Hepatic stellate cell (primary cell): ENCODE measurements at regions not wholly inside any gene's neighbourhood (a gene's known extent, or its start where the extent isn't known, plus 50 kb on each side); places are given as distances from the start of the nearest gene placed in this dataset.
"Not testable (repeated sequence)": the region's sequence is repeated elsewhere in the genome, so short reads cannot be mapped to it uniquely, and the experiment has no call there.

ENCODE experiments used
- DNase-seq: peaks from one replicate; pipeline ENCODE4 v3.0.0; 2011; ENCODE audit warnings: low spot score

- DNase-seq, result peak; percentile 14
These were observed 60.0 kb upstream of the BANK1 start for GRCh38 chr4:101730291-101731117.

- no peak for DNase-seq
These were observed 63.3 kb upstream of the BANK1 start for GRCh38 chr4:101727238-101727637.

GRCh38 chr4:101724093-101724492, 66.4 kb upstream of the BANK1 start:
- no peak for DNase-seq

GRCh38 chr4:101718810-101719209, 71.7 kb upstream of the BANK1 start:
- no peak for DNase-seq

GRCh38 chr4:101711590-101712260, 78.8 kb upstream of the BANK1 start:
- DNase-seq, result no peak

GRCh38 chr4:101710806-101711205, 79.7 kb upstream of the BANK1 start:
- no peak for DNase-seq

- no peak for DNase-seq
These were observed 82.1 kb upstream of the BANK1 start for GRCh38 chr4:101708293-101709039.

- DNase-seq, result no peak
These were observed 82.9 kb upstream of the BANK1 start for GRCh38 chr4:101707596-101707995.

- DNase-seq, result no peak
These were observed 83.9 kb upstream of the BANK1 start for GRCh38 chr4:101706535-101707057.

- DNase-seq, result no peak
These were observed 89.0 kb upstream of the BANK1 start for GRCh38 chr4:101701551-101701950.

GRCh38 chr4:101699441-101700124, 90.9 kb upstream of the BANK1 start:
- DNase-seq, result no peak

- no peak for DNase-seq
These were observed 93.3 kb upstream of the BANK1 start for GRCh38 chr4:101697266-101697665.

- DNase-seq, result no peak
These were observed 94.1 kb upstream of the BANK1 start for GRCh38 chr4:101696276-101697010.

- no peak for DNase-seq
These were observed 95.4 kb upstream of the BANK1 start for GRCh38 chr4:101695176-101695575.

GRCh38 chr4:101694403-101694802, 96.1 kb upstream of the BANK1 start:
- not testable (repeated sequence) for DNase-seq

- DNase-seq, result no peak
These were observed 96.6 kb upstream of the BANK1 start for GRCh38 chr4:101693842-101694398.

GRCh38 chr4:101689220-101689619, 101.3 kb upstream of the BANK1 start:
- no peak for DNase-seq

GRCh38 chr4:101685126-101685525, 105.4 kb upstream of the BANK1 start:
- no peak for DNase-seq

GRCh38 chr4:101682946-101683345, 107.6 kb upstream of the BANK1 start:
- DNase-seq, result no peak

- DNase-seq, result no peak
These were observed 112.3 kb upstream of the BANK1 start for GRCh38 chr4:101678180-101678579.

GRCh38 chr4:101670897-101671296, 119.6 kb upstream of the BANK1 start:
- DNase-seq, result no peak
